GM23338 (cell line): ENCODE measurements at regions not wholly inside any gene's neighbourhood (a gene's known extent, or its start where the extent isn't known, plus 50 kb on each side); places are given as distances from the start of the nearest gene placed in this dataset.

ENCODE experiments used
- ATAC-seq: fragments of 200-7000 bp; cut with Tn5 transposase; 3 replicates; pipeline ENCODE4 v1.9.1; 2020
- DNase-seq: peaks from one replicate; pipeline ENCODE4 v3.0.0-alpha.2; 2015; ENCODE audit warnings: low spot score
- H2AFZ ChIP-seq: fragments of 200-600 bp; sonication (generic); 2 replicates; pipeline ENCODE4 v1.8.0; 2016; ENCODE audit warnings: antibody characterized with exemption, mild to moderate bottlenecking, moderate library complexity
- H3F3A ChIP-seq: fragments of 200-600 bp; sonication (generic); replicated peaks from 2 replicates; pipeline ENCODE4 v1.8.0; 2017; ENCODE audit warnings: antibody characterized with exemption, mixed run types, low read depth
- H3K27ac ChIP-seq: fragments of 200-600 bp; sonication (generic); 2 replicates; pipeline ENCODE4 v1.6.1; 2016; ENCODE audit warnings: low read depth
- H3K27me3 ChIP-seq: fragments of 200-600 bp; sonication (generic); 2 replicates; pipeline ENCODE4 v1.8.0; 2016; ENCODE audit warnings: mild to moderate bottlenecking, mixed run types, moderate library complexity; ENCODE audit not compliant: insufficient read depth
- H3K36me3 ChIP-seq: fragments of 200-600 bp; sonication (generic); 2 replicates; pipeline ENCODE4 v1.8.0; 2016; ENCODE audit warnings: mild to moderate bottlenecking; ENCODE audit not compliant: insufficient read depth
- H3K4me1 ChIP-seq: fragments of 200-600 bp; sonication (generic); 2 replicates; pipeline ENCODE4 v1.8.0; 2016; ENCODE audit warnings: mild to moderate bottlenecking, moderate library complexity; ENCODE audit not compliant: insufficient read depth
- H3K4me2 ChIP-seq: fragments of 200-600 bp; sonication (generic); 2 replicates; pipeline ENCODE4 v1.7.1; 2017; ENCODE audit warnings: mixed run types
- H3K4me3 ChIP-seq: fragments of 200-600 bp; sonication (generic); 2 replicates; pipeline ENCODE4 v1.6.1; 2016; ENCODE audit warnings: mixed run types
- H3K79me2 ChIP-seq: fragments of 200-600 bp; sonication (generic); replicated peaks from 2 replicates; pipeline ENCODE4 v1.8.0; 2017; ENCODE audit warnings: mild to moderate bottlenecking; ENCODE audit not compliant: insufficient read depth
- H3K9me2 ChIP-seq: fragments of 200-600 bp; sonication (generic); 2 replicates; pipeline ENCODE4 v1.8.0; 2017; ENCODE audit not compliant: insufficient read depth
- H4K20me1 ChIP-seq: fragments of 200-600 bp; sonication (generic); replicated peaks from 2 replicates; pipeline ENCODE4 v1.8.0; 2017; ENCODE audit warnings: mild to moderate bottlenecking; ENCODE audit not compliant: insufficient read depth
- H3K27ac Mint-ChIP-seq: 2 replicates; pipeline ENCODE4 v1.8.0; 2020; ENCODE audit warnings: inconsistent platforms, mild to moderate bottlenecking, moderate library complexity, mixed read lengths
- H3K27me3 Mint-ChIP-seq: 3 replicates; pipeline ENCODE4 v1.8.0; 2022; ENCODE audit warnings: low read depth, mild to moderate bottlenecking, moderate library complexity, mixed read lengths, inconsistent platforms; ENCODE audit not compliant: insufficient read depth, poor library complexity
- H3K36me3 Mint-ChIP-seq: 3 replicates; pipeline ENCODE4 v1.8.0; 2021; ENCODE audit warnings: low read depth, mild to moderate bottlenecking, inconsistent platforms, moderate library complexity, mixed read lengths
- H3K4me1 Mint-ChIP-seq: 3 replicates; pipeline ENCODE4 v1.8.0; 2020; ENCODE audit warnings: mild to moderate bottlenecking, inconsistent platforms, mixed read lengths
- H3K4me3 Mint-ChIP-seq: 3 replicates; pipeline ENCODE4 v1.8.0; 2021; ENCODE audit warnings: moderate library complexity, mild to moderate bottlenecking, inconsistent platforms, mixed read lengths
- H3K9me3 Mint-ChIP-seq: 3 replicates; pipeline ENCODE4 v1.8.0; 2020; ENCODE audit warnings: moderate library complexity, mild to moderate bottlenecking, inconsistent platforms, mixed read lengths
- CREB1 ChIP-seq: fragments of 250-450 bp; sonication (Bioruptor Pico); IDR thresholded peaks from 2 replicates; pipeline ENCODE4 v1.5.0; 2020; ENCODE audit warnings: low read depth, mild to moderate bottlenecking, moderate library complexity
- EZH2 ChIP-seq: fragments of 200-600 bp; sonication (generic); IDR thresholded peaks from one replicate; pipeline ENCODE4 v1.8.0; 2017; ENCODE audit warnings: antibody characterized with exemption, mild to moderate bottlenecking, low read depth; ENCODE audit not compliant: unreplicated experiment
- EZH2phosphoT487 ChIP-seq: fragments of 200-600 bp; sonication (generic); IDR thresholded peaks from one replicate; pipeline ENCODE4 v1.8.1; 2018; ENCODE audit warnings: antibody characterized with exemption; ENCODE audit not compliant: unreplicated experiment
- JUNB ChIP-seq: IDR thresholded peaks from one replicate; pipeline ENCODE4 v1.6.1; 2016; ENCODE audit warnings: antibody characterized with exemption; ENCODE audit not compliant: unreplicated experiment
- NANOG ChIP-seq: IDR thresholded peaks from 2 replicates; pipeline ENCODE4 v1.6.1; 2016; ENCODE audit warnings: antibody characterized with exemption, borderline replicate concordance
- POLR2AphosphoS5 ChIP-seq: IDR thresholded peaks from 2 replicates; pipeline ENCODE4 v1.6.1; 2016; ENCODE audit warnings: antibody characterized with exemption, low read depth
- STAT1 ChIP-seq: IDR thresholded peaks from one replicate; pipeline ENCODE4 v1.6.1; 2016; ENCODE audit warnings: antibody characterized with exemption; ENCODE audit not compliant: unreplicated experiment
- ZNF114 ChIP-seq: fragments of 250-450 bp; sonication (Bioruptor Pico); IDR thresholded peaks from 2 replicates; pipeline ENCODE4 v1.5.0; 2020; ENCODE audit warnings: mild to moderate bottlenecking, moderate library complexity
- ZNF331 ChIP-seq: fragments of 250-450 bp; sonication (Bioruptor Pico); IDR thresholded peaks from 2 replicates; pipeline ENCODE4 v1.5.0; 2020; ENCODE audit warnings: low read depth, mild to moderate bottlenecking, moderate library complexity
- TF ChIP-seq, protein P1 (sequence below): IDR thresholded peaks from 2 replicates; pipeline ENCODE4 v1.6.1; 2016; ENCODE audit warnings: antibody characterized with exemption
- TF ChIP-seq, protein P2 (sequence below): fragments of 250-450 bp; sonication (Bioruptor Pico); IDR thresholded peaks from 2 replicates; pipeline ENCODE4 v1.5.0; 2020; ENCODE audit warnings: mild to moderate bottlenecking, moderate library complexity
- TF ChIP-seq, protein P3 (sequence below): IDR thresholded peaks from one replicate; pipeline ENCODE4 v1.6.1; 2018; ENCODE audit warnings: antibody characterized with exemption; ENCODE audit not compliant: unreplicated experiment
- TF ChIP-seq, protein P4 (sequence below), 2 experiments: fragments of 200-600 bp in 1 of 2; sonication (generic) in 1 of 2; conservative IDR thresholded peaks; 2 replicates each; pipeline versions ENCODE4 v1.5.1 to v1.6.1; 2016 to 2017; ENCODE audit warnings: antibody characterized with exemption in 2 of 2, low read depth in 2 of 2, mild to moderate bottlenecking in 2 of 2, moderate library complexity in 1 of 2

DNA sequence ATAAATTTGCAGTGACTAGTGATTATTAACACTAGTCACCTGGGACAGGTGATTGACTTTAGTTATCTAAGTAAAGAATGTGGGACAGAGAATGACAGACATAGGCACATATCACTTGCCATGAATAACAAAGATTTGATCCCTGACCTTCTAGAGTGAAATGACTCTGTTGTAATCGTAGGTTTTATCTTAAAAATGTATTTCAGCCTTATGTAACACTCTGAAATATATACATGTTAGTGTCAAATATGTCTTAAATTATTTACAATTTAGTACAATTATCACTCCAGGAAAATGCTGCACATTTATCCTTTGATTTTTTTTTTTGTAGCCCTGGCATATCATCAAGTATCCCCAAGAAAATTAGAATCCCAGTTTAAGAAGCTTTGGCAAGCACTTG is 186.4 kb upstream of the PTGFR start:
- Histone ChIP-seq H4K20me1 (no peaks in the 10 kb centered on the region), H3K4me1 (no peaks in the 10 kb centered on the region), H2AFZ (no peak overlapping the region), H3K79me2 (no peaks in the 10 kb centered on the region), H3K27ac (no peak overlapping the region), H3K4me2 (no peak overlapping the region), H3K9me2 (no peaks in the 10 kb centered on the region), H3K27me3 (no peaks in the 10 kb centered on the region), H3F3A (no peaks in the 10 kb centered on the region), H3K36me3 (no peaks in the 10 kb centered on the region), H3K4me3 (no peak overlapping the region)
- Mint-ChIP-seq H3K27me3 (no peaks in the 10 kb centered on the region), H3K27ac (no peak overlapping the region), H3K36me3 (no peaks in the 10 kb centered on the region), H3K4me3 (no peak overlapping the region), H3K4me1 (peaks cover 8% of the 10 kb centered on the region; the same call in 2 of the 3 replicates), H3K9me3 (peaks cover 1% of the 10 kb centered on the region)
- DNase-seq (no peak), ATAC-seq (no peak)
- TF ChIP-seq ZNF114 (CRISPR knock-in tag): no peak
- TF ChIP-seq, protein P1, sequence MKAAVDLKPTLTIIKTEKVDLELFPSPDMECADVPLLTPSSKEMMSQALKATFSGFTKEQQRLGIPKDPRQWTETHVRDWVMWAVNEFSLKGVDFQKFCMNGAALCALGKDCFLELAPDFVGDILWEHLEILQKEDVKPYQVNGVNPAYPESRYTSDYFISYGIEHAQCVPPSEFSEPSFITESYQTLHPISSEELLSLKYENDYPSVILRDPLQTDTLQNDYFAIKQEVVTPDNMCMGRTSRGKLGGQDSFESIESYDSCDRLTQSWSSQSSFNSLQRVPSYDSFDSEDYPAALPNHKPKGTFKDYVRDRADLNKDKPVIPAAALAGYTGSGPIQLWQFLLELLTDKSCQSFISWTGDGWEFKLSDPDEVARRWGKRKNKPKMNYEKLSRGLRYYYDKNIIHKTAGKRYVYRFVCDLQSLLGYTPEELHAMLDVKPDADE: no peak
- TF ChIP-seq, protein P2, sequence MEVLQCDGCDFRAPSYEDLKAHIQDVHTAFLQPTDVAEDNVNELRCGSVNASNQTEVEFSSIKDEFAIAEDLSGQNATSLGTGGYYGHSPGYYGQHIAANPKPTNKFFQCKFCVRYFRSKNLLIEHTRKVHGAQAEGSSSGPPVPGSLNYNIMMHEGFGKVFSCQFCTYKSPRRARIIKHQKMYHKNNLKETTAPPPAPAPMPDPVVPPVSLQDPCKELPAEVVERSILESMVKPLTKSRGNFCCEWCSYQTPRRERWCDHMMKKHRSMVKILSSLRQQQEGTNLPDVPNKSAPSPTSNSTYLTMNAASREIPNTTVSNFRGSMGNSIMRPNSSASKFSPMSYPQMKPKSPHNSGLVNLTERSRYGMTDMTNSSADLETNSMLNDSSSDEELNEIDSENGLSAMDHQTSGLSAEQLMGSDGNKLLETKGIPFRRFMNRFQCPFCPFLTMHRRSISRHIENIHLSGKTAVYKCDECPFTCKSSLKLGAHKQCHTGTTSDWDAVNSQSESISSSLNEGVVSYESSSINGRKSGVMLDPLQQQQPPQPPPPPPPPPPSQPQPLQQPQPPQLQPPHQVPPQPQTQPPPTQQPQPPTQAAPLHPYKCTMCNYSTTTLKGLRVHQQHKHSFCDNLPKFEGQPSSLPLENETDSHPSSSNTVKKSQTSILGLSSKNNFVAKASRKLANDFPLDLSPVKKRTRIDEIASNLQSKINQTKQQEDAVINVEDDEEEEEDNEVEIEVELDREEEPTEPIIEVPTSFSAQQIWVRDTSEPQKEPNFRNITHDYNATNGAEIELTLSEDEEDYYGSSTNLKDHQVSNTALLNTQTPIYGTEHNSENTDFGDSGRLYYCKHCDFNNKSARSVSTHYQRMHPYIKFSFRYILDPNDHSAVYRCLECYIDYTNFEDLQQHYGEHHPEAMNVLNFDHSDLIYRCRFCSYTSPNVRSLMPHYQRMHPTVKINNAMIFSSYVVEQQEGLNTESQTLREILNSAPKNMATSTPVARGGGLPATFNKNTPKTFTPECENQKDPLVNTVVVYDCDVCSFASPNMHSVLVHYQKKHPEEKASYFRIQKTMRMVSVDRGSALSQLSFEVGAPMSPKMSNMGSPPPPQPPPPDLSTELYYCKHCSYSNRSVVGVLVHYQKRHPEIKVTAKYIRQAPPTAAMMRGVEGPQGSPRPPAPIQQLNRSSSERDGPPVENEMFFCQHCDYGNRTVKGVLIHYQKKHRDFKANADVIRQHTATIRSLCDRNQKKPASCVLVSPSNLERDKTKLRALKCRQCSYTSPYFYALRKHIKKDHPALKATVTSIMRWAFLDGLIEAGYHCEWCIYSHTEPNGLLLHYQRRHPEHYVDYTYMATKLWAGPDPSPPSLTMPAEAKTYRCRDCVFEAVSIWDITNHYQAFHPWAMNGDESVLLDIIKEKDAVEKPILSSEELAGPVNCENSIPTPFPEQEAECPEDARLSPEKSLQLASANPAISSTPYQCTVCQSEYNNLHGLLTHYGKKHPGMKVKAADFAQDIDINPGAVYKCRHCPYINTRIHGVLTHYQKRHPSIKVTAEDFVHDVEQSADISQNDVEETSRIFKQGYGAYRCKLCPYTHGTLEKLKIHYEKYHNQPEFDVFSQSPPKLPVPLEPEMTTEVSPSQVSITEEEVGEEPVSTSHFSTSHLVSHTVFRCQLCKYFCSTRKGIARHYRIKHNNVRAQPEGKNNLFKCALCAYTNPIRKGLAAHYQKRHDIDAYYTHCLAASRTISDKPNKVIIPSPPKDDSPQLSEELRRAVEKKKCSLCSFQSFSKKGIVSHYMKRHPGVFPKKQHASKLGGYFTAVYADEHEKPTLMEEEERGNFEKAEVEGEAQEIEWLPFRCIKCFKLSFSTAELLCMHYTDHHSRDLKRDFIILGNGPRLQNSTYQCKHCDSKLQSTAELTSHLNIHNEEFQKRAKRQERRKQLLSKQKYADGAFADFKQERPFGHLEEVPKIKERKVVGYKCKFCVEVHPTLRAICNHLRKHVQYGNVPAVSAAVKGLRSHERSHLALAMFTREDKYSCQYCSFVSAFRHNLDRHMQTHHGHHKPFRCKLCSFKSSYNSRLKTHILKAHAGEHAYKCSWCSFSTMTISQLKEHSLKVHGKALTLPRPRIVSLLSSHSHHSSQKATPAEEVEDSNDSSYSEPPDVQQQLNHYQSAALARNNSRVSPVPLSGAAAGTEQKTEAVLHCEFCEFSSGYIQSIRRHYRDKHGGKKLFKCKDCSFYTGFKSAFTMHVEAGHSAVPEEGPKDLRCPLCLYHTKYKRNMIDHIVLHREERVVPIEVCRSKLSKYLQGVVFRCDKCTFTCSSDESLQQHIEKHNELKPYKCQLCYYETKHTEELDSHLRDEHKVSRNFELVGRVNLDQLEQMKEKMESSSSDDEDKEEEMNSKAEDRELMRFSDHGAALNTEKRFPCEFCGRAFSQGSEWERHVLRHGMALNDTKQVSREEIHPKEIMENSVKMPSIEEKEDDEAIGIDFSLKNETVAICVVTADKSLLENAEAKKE: no peak
- no peak for TF ChIP-seq CREB1 (CRISPR knock-in tag)
- TF ChIP-seq, protein P3, sequence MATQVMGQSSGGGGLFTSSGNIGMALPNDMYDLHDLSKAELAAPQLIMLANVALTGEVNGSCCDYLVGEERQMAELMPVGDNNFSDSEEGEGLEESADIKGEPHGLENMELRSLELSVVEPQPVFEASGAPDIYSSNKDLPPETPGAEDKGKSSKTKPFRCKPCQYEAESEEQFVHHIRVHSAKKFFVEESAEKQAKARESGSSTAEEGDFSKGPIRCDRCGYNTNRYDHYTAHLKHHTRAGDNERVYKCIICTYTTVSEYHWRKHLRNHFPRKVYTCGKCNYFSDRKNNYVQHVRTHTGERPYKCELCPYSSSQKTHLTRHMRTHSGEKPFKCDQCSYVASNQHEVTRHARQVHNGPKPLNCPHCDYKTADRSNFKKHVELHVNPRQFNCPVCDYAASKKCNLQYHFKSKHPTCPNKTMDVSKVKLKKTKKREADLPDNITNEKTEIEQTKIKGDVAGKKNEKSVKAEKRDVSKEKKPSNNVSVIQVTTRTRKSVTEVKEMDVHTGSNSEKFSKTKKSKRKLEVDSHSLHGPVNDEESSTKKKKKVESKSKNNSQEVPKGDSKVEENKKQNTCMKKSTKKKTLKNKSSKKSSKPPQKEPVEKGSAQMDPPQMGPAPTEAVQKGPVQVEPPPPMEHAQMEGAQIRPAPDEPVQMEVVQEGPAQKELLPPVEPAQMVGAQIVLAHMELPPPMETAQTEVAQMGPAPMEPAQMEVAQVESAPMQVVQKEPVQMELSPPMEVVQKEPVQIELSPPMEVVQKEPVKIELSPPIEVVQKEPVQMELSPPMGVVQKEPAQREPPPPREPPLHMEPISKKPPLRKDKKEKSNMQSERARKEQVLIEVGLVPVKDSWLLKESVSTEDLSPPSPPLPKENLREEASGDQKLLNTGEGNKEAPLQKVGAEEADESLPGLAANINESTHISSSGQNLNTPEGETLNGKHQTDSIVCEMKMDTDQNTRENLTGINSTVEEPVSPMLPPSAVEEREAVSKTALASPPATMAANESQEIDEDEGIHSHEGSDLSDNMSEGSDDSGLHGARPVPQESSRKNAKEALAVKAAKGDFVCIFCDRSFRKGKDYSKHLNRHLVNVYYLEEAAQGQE: no peak
- TF ChIP-seq EZH2: no peak
- TF ChIP-seq NANOG: no peak
- no peak for TF ChIP-seq JUNB
- no peak for TF ChIP-seq EZH2phosphoT487
- TF ChIP-seq, protein P4, sequence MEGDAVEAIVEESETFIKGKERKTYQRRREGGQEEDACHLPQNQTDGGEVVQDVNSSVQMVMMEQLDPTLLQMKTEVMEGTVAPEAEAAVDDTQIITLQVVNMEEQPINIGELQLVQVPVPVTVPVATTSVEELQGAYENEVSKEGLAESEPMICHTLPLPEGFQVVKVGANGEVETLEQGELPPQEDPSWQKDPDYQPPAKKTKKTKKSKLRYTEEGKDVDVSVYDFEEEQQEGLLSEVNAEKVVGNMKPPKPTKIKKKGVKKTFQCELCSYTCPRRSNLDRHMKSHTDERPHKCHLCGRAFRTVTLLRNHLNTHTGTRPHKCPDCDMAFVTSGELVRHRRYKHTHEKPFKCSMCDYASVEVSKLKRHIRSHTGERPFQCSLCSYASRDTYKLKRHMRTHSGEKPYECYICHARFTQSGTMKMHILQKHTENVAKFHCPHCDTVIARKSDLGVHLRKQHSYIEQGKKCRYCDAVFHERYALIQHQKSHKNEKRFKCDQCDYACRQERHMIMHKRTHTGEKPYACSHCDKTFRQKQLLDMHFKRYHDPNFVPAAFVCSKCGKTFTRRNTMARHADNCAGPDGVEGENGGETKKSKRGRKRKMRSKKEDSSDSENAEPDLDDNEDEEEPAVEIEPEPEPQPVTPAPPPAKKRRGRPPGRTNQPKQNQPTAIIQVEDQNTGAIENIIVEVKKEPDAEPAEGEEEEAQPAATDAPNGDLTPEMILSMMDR (conservative IDR thresholded peaks at IDR 0.05; ENCODE audit: low read depth in 2 of 2): no peak
- TF ChIP-seq POLR2AphosphoS5: no peak
- TF ChIP-seq STAT1: no peak
- TF ChIP-seq ZNF331 (CRISPR knock-in tag): no peak
